Stimulated activated CD4-positive, alpha-beta T cell treated with anti-CD3 and anti-CD28 coated beads, Interleukin-2, amount 100 ng/mL, for 24 hours (primary cell): ENCODE measurements at regions not wholly inside any gene's neighbourhood (a gene's known extent, or its start where the extent isn't known, plus 50 kb on each side); places are given as distances from the start of the nearest gene placed in this dataset.
"Not testable (repeated sequence)": the region's sequence is repeated elsewhere in the genome, so short reads cannot be mapped to it uniquely, and the experiment has no call there.

Experiments used
- DNase-seq, 2 donors: peaks; one replicate each; pipeline ENCODE4 v3.0.0-alpha.2; 2020

DNA sequence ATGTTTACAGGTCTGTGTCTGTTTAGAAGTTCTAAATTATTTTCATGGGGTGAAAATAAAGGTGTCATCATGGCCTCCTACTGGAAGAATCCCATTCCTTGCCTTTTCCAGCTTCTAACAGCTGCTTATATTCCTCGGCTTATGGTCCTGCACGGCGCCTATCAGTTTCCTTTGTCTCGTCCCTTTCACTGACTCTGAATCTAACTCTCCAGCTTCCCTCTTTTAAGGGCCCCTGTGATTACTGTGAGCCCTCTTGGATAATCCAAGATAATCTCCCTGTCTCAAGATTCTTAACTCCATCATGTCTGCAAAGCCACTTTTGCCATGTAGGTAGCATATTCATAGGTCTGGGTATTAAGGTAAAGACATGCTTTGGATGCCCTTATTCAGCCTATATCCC, 441.0 kb upstream of the ERCC4 start:
- no peak for DNase-seq

DNA sequence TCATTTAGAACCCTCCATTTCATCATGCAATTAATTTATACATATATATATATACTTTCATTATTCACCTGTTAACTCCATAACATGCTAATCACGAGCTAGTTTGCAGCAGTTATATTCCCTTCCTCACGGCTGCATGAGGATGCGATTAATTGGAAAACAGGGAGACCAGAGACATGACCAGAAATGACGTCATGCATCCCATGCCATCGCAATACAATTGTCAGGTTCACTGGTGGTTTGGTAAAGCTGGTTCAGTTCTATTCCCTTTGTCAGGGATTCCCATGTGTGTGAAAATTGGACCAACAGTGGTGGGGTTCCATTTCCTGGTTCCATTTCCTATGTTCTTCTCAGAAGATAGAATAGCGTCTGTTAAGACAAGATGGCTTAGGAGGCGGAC, 440.4 kb upstream of the ERCC4 start:
- no peak for DNase-seq

DNA sequence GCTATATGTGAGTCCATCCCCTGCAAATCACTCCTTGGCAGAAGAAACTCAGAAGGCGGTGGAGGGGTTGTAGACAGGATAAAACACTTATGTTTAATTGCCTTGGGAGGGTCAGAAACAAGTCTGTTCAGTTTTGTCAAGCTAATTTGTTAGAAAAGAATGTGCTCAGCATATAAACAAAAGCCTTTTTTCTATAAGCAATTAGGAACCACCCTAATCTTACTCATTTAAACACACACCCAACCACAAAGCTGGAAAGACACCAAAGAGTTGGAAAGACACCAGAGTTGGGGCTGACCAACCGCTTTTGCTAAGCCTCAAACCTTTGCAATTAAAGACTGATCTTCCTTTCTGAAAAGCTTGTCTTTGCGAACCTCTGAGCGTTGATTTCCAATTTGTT, 439.2 kb upstream of the ERCC4 start:
- DNase-seq, result no peak

DNA sequence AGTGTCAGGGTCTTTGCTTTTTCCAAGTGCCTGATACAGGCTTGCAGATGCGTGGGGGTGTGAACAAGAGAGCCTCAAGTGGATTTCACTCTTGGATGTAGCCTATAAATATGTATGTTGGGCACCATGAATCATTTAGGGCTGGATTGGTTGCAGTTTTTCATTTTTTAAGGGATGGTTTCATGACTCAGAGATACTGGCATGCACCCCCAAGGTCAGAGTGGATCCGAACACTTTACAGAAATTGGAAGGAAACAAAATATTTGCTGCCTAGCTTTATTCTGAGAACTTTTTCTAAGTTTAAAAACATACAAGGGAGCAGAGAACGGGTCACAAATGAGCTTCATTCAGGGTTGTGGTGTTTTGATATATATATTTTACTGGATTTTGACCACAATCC, 436.8 kb upstream of the ERCC4 start:
- no peak for DNase-seq

DNA sequence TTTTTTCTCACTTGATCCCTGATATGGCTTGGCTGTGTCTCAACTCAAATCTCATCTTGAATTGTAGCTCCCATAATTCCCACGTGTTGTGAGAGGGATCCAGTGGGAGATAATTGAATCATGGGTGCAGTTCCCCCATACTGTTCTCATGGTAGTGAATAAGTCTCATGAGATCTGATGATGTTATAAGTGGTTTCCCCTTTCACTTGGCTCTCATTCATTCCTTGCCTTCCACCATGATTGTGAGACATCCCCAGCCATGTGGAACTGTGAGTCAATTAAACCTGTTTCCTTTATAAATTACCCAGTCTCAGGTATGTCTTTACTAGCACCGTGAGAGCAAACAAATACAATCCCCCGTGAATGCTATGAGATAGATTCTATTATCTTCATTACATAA, 430.5 kb upstream of the ERCC4 start:
- DNase-seq, result not testable (repeated sequence)

DNA sequence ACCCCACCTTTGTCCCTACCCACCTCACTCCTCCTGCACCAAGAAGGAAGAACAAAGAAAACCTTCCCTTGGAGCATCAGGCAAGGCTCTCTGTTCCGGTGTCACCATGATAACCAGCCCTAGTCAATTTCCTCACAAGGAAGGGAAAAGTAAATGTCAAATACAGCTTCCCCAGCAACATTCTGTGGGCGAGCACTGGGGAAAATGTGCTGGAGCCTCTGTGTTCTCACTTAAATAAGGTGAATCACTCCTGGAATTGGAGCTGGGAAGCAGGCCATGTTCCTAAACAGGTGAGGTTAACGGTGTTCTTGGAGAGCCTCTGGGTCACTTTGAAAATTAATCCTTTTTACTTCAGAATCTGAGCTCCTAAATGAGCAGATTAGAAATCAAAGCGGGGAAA, 427.9 kb upstream of the ERCC4 start:
- DNase-seq, result no peak

DNA sequence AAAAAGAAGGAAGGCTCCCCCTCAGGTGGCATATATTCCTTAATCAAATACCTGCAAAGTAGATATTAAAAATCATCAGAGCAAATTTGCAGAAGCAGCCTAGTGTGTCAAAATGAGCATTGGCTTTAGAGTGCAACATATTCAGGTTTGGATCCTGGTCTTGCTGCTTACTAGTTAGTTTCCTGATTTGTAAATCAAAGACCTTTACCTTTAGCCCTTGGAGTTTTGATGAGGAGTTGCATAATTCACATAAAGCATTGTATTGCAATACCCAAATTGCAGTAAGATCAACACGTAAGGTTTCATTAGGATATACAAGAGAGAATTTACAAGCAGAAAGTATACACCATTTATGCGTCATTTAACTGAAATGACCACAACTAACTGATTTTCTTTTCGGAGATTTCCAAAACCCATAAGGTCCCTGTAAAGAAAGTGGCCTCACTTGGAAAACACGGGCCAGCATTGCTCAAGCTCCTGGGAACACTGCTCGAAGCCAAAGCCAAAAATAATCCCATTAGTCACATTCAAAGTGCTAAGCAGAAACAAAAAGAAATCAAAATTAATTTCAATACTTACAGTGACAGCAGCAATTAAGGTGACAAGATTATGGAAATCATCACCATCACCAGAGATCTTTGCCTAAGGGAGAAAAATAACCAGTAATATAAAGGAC, 415.9 kb upstream of the ERCC4 start:
- no peak for DNase-seq

DNA sequence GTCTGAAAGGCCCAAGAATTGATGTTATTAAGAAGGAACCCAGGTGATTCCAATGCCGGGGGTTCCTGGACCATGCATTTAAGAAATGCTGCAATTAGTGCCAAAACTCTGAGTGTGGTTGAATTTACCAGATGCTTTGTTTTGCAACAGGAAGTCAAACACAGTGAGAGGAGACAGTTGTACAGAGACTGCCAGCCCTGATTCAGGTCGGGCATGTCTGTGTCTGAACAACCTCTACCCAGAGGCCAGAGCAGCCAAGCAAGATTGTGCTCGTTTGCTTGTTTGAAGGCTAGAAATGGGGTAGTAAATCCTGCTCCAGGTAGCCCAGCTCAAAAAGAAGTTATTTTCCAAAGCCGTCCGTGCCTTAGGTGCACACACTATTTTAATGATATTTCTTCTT, 412.4 kb upstream of the ERCC4 start:
- DNase-seq, result no peak

DNA sequence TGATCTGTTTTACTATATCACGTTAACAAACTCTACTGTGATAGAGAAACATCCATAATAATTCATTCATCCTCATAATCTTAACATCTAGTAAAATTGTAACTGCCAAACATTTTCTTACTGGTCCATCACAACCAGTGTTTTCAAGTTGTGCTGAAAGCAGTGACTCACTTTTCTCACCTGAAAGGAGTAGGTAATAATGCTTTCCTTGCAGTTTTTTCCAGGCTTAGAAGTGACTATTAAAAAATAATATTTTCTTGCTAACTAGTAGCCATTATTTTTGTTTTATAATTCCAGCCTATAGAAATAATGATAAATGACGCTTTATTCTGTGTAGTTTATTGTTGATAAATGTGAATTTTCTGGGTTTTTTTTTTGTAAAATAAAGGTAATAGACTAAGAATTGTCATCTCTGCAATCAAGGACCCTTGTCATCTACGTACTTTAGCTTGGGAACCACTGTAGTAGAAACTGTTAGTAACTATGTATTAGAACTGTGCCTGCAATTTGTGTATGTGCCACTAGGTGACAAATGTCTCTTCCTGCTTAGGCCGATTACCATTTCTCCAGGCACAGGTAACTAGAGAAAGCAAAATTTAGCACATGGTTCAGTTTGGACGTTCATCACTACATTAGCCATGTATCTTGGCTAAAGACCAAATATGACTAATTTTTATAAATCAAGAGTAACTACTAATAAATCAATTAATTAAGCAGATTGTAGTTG, 409.4 kb upstream of the ERCC4 start:
- DNase-seq, result no peak

DNA sequence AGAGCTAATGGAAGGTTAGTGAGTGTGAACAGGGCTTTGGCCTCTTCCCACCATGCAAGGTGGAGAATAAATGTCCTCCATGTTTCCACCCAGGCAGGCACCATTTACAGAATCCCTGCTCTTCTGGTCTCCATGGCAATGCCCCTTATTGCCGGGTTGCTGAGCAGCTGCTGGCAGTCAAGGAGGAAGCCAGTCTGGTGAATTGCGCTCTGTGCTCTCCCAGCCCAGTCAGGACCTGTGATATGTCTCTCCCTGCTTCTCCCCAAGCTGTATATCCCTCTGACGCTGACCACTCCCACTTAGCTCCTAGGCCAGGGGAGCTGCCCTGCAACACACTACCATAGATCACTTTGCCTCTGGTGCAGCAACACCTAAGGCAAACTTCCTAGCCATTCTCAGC, 402.1 kb upstream of the ERCC4 start:
- DNase-seq, result no peak

DNA sequence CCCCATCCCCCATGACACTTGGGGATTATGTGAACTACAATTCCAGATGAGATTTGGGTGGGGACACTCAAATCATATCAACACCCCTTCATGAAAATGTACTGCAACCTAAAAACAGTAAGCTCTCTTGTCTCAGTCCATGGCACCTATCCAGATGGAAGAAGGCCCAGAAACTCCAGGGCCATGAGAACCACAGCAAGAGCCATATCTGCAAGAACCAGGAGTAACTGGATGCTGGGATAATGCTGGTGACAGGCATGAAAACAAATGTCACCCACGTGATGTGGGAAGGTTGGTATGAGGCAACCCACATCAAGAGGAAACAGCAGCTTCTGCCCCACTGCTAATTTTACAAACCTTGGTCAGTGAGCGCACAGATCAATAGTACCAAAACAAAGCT, 400.1 kb upstream of the ERCC4 start:
- DNase-seq, result no peak

DNA sequence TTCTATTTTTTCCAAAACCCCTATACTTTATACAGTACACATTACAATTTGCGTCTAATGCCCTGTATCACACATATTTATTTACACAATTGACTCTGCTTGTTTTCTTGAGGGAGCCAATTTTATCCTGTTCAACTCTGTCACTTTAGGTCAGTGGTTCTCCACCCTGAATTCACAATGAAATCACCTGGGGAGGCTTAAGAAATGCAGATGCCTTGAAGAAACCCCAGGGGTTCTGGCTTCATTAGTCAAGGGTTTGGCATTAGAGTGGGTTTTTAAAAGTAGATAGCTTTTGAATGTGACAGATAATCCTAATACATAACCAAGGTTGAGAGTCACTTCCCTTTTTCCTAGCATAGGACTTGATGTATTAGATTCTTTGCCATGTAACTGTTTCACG, 398.6 kb upstream of the ERCC4 start:
- no peak for DNase-seq

DNA sequence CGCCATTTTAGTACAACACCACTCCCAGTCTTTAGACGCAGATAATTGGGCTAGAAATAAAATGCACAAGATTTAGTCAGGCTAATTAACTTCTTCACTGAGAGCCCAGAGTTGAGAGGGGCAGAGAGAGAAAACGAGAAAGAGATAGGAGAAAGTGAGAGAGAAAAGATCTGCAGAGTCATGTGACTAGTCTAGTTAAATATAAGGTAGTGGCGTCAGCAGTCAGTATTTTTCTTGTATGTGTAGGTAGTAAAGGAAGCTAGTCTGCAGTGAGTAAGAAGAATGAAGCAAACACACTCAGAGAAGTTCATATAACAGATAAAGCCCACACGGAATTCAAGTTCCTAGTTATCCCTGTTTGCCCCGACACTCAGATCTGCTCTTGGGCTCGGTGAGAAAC, 392.6 kb upstream of the ERCC4 start:
- DNase-seq, result no peak

DNA sequence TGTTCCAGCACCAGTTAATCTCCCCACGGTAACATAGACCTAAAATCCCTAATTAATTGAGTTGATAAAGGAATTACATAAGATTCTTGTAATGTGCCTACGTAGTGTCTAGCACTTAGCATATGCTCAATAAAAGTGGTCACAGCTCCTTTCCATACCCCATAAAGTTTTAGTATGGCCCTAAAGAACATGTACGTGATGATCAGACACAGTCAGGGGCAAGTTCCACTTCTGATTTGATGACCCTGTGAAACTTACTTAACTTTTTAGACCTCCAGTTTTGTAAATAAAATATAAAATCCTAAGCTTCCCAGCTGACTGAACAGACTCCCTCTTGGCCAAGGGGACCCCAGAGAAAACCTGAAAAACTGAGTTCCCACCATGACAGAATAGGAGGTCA, 391.3 kb upstream of the ERCC4 start:
- DNase-seq, result no peak

DNA sequence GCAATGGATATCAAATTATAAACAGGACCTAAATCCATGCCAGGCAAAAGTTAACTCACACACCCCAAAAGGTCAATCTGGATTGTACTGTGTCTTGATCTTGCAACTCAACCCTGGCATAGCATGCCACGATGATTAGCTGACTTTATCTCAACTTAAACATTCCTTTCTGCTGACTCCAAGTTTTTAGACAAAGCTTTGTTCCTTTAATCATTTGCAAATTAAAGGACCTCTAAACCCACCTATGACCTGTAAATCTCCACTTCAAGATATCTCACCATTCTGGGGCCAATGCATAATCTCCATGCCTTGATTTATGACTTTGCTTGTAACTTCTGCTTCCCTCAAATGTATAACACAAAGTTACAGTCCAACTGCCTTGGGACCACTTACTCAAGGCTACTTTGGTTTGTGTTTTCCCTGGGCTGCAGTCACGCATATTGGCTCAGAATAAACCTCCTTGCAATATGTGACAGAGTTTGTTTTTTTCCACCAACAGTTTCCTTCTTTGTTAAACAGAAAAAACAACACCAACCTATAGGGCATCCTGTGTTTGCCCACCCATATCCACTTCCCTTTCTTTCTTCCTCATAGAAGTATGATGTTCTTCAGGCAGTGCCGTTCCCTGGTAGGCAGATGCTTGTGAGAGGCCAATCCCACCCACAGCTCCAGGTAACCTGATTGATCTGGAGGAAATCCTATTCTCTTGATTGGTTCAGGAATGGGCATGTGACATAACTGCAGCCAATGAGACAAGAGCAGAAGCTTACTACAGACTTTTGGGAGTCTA, 390.6 kb upstream of the ERCC4 start:
- DNase-seq, result no peak

DNA sequence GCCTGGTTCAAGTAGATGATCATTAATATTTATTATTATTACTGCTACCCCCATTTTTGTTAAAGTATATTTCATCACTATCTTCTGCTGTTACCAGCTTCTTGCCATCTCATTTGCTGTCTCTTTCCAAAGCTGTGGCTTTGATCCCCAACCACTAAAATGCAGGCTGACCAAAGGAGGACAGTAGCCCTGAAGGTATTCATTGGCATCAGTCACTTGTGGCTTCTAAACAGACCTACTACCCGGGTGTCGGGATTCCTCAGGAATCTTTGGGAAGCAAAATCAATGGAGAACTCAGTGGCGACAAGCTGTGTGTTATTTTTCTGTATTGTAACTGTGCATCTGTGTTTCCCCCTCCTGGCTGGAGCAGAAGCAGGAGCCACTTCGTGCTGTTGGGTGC, 379.2 kb upstream of the ERCC4 start:
- DNase-seq, result no peak

DNA sequence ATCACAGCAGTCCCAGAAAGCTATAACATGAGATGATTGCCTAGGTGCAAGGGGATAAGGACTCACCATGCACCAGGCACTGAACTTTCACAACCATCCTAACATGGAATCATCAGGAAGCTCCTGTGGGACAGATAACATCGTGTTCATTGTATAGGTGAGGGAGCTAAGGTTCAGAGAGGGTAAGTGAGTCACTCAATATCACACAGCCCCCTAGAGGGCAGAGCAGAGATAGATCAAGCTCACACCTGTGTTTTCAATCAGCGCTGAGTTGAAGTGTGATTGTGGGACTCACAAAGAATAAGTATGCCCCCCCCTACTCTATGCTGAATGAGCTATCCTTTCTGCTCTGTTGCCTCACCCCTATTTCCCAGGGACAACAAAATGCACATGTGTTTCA, 377.7 kb upstream of the ERCC4 start:
- DNase-seq, result no peak

DNA sequence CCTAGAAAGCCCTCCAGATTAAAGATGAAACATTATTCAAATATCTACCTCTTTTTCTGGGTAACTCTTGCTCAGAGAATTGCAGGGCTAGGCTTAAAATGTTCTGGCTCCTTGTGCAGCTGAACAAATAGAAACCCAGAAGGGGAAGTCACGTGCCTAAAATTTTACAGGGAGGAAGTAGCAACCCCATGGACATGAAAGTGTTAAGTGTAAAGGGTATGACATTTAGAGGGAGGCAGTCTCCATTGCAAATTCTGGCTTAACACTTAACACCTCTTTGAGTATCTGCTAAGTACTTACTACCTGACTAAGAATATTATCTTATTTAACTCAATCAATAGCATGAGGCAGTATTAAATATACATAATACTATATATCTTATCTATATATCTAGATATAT, 376.1 kb upstream of the ERCC4 start:
- no peak for DNase-seq

DNA sequence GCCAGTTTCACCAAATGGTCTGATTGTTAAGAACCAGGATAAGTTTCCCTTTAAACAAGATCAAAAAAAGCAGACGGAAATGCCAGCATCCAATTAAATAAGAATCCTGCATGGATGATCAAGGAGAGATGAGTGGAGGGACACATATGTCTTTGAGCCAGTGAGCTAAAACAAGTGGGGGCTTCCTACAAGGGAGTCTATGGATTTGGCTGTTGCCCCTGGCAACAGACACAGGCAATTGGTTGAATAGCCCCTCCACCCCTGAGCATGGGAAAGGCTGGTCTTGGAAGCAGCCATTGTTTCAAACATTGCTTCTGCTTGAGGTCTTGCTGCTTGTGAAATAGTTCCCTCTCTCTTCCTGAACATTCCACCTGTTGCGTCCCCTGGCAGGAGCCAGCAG, 374.7 kb upstream of the ERCC4 start:
- no peak for DNase-seq

DNA sequence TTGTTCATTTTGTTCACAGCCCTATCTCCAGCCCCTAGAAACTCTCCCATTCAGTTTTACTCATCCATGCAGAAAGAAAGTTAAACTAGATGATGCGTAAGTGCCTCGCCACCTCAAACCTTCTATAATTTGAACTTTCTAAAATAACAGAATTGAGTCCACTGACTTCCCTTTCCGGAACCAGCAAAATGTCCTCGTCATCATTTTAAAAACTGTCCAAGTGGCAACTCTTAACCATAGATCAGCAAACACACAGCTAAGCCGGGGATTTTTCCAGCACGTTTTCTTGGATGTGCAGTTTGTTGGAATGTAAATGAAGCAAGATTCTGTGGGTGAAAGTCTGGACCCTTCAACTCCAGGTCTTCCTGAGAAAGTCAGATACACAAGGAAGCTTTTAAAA, 369.7 kb upstream of the ERCC4 start:
- no peak for DNase-seq

DNA sequence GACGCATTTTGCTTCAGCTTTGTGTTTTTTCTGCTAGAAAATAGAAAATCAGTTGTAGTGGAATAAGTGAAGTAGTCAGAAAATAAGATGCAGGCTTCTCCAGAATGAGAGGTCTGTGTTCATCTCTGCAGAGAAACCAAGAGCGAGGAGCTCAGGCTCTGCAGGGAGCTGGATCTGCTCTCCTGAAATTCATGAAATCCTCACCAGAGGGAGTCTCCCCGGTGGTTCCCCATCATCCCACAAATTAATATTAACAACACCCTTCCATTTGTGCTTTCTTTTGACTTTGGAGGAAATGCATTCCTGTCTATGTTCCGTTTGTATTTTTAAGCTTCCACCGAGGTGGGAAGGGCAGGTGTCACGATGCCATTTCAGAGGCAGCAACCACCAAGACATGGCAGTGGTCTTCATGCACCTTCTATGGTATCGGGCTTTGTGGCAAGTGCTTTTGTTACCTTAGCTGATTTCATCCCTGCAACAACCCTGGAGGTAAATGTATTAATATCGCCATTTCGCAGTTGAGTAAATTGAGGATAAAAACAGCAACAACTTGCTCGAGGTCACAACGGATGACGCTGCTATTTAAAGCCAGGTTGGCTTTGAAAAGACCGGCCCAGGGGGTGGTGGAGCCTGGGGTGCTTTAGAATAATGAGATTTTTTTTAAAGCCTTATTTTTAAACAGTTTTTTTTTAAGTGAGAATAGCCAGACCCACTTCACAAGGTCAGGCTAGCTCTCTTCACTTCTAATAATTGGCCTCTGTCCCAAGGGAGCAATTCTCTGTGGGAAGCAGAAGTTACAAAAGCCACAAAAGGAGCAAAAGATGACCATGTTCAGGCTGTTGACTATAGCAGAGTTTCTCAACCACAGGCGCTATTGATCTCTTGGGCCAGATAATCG, 367.6 kb upstream of the ERCC4 start:
- no peak for DNase-seq

DNA sequence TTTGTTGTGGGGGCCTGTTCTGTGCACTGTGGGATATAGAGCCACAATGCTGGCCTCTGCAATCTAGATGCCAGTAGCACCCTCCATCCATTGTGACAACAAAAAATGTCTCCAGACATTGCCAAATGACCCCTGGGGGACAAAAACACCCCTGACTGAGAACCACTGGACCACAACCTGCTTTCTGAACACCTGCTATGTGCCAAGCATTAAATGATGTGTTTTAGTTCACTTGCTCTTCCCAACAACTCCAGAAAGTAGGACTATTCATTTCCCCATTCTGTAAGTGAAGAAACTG, 367.0 kb upstream of the ERCC4 start:
- DNase-seq, result no peak

DNA sequence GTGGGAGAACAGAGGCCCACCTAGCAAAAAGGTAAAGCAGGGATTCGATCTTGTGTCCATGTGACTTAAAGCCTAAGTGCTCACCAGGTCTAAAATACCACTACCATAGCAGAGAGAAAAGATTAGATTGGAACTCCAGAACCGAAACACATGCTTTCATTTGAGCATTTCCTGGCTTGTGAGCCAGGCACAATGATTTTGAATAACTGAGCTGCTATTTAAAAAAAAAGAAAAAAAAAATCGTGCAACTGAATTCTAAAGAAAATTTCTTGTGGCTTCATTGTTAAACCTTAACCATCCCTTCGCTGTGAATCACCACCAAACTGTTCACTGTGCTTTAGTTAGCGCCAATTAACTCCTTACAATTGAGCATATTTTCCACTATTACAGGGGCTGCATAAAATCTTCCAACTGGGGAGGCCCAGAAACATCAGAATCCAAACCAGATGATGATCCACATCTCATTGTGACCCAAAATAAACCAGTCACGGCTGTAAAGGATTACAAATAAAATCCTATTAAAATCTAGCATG, 366.4 kb upstream of the ERCC4 start:
- no peak for DNase-seq
